ENCODE measurements at regions not wholly inside any gene's neighbourhood (a gene's known extent, or its start where the extent isn't known, plus 50 kb on each side); places are given as distances from the start of the nearest gene placed in this dataset.
"Not testable (repeated sequence)": the region's sequence is repeated elsewhere in the genome, so short reads cannot be mapped to it uniquely, and the experiment has no call there.

DNA sequence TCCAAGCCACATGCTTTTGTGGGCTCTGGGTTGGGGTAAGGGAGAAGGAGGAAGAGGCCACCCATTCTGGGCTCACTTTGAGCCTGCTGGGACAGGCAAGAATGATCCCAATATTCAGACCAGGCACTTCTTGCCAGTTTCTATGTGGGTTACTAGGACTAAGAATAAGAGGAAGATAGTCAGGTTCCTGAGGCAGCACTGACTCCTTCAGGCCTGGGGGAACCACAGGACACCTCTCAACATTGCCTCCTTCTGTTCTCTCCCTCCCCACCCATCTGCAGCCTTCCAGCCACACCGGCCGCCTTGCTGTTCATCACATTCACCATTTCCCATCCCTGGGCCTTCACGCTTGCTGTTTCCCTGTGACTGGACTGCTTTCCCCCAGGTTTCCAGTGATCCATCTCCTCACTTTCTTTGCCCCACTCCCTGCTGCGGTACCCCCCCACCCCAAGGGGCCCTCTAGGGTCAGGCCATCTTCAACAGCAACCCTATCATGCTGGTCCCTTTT is 69.2 kb upstream of the SIRPA start:
- DNase-seq (ENCODE audit: low read depth): no peak

DNA sequence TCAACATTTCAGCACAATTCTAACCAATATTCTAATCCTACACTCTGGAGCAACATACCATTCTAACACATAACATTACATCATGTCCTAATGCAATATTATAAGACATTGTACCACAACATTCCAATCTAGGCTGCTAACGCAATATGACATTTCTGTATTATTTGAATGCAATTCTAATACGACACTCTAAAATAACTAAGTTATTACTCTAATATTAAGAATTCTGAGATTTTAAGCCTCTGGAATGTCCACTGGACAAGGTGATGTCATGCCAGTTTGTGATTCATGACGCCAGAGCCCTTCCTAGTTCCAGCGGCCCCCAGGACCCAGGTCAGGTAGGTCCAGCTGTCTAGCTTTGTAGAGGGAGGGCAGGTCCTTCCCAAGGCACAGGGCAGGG is 69.7 kb upstream of the SIRPA start:
- no peak for DNase-seq (ENCODE audit: low read depth)

DNA sequence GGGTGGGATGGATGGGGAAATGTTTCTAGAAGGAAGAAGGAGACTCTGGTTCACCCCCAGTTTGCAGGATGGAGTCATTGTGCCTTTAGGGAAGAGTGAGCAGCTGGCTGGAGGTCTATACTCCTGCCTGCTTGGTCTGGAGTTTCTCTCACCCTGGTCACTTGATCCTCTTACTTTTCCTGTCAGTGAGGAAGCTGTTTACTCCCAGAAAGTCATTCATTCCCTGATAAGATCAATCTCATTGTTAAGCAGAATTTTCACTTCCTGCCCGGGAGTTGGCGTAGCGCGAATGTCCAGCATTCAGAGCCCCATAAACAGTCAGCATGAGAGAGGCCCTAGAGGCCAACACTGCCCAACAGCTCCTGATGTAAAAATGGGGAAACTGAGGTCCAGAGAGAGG is 70.4 kb upstream of the SIRPA start:
- no peak for DNase-seq (ENCODE audit: low read depth)

DNA sequence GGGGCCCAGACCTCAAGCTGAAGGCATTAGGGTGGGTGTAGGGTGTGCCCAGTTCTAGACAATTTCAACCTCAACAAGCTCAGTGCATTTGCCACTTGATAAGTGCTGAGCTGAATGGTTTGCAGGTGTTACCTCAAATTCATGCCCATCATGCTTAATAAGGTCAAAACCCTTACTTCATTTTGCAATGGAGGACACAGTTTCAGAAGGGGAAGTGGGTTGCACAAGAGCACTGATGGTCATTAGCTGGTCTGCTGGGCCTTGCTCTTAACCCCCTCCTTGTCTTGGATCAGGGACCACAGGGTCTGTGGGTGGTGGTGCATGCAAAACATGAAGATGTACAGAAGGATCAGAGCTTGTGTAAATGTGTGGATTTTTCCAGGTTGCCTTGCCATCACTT is 71.0 kb upstream of the SIRPA start:
- no peak for DNase-seq (ENCODE audit: low read depth)

DNA sequence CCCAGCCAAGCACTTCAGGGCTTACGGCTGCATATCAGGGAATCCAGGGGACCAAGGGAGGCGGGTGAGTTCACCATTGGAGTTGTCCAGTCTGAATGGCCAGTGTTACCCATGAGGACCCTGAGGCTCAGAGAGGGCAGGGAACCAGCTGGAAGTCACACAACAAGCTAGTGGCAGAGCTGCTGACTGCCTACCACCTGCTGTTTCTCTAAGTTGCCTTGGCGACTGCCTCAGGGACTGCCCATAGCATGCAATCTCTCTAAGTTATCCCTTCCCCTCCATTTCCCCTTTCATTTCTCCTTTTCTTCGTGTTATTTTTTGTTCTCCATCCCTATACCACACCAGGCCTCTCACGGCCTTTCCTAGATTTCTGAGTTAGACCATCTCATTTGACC is 71.8 kb upstream of the SIRPA start:
- DNase-seq (ENCODE audit: low read depth): no peak

DNA sequence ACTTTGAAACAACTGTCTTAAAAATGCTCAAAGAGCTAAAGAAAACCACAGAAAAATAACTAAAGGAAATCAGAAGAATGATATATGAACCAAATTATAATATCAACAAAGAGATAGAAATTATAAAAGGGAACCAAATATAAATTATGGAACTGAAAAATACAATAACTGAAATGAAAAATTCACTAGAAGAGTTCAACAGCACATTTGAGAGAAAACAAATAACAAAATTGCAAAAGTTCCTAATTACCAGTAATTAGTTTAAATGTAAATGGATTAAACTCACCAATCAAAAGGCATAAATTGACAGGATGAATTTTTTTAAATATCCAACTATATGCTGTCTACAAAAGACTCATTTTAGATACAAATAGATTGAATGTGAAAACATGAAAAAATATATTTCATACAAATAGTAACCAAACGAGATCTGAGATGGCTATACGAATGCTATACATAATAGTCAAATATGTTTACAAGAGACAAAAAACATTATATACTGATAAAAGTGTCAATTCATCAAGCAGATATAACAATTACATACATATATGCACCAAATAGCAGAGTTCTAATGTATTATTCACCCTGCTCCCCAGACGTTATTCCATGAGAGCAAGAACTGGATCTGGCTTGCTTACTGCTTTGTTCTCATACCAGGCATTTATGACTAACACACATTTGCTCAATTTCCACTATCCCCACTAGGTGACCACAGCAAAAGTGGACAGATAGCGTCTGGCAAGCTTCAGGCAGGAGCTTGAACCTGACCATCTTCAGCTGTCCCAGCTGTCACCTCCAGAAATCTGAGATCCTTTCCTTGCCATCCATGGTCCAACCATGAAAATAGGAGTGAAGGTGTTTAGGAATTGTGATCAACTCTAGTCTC is 72.4 kb upstream of the SIRPA start:
- DNase-seq (ENCODE audit: low read depth): no peak

DNA sequence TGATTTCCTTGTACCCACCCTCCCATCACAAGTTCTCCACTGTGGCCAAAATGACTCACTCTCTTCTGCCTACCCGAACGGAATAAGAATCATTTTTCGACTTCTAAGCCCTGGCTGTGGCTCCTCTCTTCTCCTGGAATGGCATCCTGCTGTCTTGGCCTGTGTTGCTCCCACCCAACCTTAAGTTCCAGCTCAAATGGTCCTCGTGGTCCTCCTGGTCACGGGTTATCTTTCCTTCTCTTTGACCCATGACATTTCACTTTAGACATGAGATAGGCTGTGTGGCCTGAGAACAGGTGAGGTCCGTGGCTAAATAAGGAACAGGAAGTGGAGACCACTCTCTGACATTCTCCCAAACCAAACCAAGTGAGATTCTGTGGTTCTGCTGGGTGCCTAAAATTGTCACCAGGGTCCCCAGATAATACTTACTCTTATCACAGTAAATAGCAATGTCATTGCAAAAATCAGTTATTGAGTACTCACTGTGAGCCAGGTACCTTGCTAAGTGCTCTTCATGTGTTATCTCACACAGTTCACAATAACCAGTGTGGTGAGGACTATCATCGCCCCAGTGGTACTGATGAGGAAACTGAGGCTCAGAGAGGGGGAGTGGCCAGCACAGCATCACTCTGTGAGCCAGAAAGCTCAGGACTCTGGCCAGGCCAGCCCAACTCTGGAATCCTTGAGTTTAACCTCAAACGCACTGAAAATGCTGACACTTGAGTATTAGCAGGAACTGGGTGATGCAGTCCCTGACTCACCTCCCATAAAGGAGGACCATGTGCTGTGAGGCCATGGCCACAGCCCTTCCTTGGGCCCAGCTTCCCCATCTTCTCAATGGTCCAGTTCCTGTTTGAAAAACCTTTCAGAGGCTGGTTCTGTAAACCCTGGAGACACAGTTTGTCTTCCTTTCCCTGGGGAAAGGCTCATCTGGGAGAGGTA is 74.8 kb upstream of the SIRPA start:
- DNase-seq (ENCODE audit: low read depth): no peak

DNA sequence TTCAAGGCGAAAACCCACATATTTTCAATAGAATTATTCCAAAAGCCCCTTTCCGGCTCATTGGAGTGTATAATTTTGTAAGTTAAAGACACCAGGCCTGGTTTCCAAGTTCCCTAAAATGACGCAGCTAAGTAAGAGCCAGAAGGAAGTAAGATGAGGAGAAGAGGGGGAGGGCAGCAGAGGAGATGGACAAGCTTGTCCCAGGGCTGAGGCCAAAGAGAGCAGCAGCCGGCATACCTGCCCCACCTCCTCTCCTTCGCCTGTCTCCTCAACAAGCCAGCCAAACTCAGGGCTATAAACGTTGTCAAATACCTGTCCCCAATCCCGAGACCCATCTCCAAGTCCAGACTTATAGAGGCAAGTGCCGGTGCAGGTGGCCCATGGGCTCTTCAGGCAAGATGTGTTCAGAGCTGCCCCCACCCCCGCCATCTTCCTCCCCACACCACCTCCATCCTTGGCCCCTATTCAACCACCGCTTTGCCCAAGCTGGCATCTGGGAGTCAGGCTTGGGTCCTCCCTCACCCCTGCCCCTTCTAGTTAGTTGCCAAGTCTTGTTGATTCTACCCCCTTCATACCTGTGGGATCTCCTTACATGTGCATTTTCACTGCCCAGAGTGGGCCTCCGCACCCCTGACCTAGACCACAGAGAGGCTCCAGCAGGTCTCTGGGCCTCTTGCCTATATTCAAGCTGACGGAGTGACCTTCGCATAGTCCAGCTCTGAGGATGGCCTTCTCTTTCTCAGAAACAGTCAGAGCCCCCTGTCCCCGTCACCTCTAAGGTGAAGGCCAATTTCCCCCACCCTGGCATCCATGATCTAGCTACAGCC is 75.7 kb upstream of the SIRPA start:
- DNase-seq (ENCODE audit: low read depth): no peak

DNA sequence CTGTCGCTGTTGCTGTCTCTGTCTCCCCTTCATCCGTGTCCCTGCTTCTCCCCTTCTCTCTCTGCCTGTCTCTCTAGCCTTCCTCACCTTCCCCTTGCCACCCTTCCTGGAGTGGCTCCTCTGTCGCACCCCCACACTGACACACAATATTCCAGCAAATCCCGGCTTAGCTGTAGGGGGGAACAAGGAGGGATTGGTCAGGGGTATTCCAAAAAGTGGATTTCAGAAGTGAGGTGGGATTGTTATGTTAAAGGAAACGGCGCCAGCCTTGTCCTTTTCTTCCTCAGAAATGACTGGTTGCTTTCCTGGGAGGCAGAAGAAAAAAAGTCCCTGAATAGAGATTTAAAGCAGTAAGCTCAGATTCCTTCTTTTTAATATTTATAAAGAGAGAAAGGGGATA is 76.3 kb upstream of the SIRPA start:
- no peak for DNase-seq (ENCODE audit: low read depth)

DNA sequence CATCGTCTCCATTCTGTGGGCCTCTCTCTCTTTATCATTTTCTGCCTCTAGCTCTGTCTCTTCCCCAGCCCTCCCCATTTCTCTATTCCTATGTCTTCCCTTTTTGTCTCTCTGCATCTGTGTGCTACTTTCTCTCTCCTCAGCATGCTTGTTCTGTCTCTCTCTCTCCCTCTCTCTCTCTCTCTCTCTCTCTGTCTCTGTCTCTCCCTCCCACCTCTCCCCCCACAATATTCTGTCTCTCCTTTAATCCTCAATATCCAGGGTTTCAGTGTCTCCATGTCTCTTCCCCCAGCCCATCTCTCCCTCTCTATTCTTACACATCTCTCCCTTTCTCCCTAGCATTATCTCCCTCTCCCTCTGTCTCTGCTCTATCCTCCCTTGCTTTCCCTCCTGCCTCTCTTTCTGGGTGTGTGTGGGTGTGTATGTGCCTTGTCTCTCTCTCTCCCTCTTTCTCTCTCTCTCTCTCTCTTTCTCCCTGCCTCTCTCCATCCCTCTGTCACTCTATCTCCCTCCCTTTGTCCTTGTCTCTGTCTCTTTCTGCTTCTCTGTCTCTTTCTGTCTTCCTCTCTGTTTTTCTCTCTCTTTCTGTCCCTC is 76.9 kb upstream of the SIRPA start:
- no peak for DNase-seq (ENCODE audit: low read depth)

DNA sequence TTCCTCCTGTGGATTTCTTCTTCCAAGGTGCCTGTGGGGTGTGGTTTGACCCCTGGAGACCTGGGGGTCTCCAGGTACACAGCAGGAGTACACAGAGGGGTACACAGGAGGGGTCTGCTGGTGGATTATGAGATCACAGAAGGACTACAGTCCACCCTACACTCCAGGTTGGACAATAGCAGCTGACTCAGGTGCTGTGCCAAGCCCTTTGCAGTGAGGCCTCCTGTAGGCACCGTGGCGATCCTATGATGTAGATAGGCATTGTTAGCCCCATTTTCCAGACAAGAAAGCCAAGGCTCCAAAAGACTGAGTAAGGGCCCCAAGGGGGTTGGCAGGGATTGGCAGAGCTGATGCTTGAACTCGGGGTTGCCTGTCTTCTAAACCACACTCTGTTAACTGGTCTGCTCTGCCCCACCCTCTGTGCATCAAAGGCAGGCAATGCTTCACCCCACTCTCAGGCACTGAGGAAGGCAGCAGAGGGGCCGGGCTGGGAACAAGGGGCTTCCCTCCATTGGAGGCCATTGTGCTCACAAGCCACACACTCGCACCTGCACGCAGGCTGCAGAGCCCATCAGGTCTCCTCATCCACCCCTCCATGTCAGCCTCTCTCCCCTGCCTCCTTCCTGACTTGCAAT is 77.5 kb upstream of the SIRPA start:
- DNase-seq (ENCODE audit: low read depth): no peak

DNA sequence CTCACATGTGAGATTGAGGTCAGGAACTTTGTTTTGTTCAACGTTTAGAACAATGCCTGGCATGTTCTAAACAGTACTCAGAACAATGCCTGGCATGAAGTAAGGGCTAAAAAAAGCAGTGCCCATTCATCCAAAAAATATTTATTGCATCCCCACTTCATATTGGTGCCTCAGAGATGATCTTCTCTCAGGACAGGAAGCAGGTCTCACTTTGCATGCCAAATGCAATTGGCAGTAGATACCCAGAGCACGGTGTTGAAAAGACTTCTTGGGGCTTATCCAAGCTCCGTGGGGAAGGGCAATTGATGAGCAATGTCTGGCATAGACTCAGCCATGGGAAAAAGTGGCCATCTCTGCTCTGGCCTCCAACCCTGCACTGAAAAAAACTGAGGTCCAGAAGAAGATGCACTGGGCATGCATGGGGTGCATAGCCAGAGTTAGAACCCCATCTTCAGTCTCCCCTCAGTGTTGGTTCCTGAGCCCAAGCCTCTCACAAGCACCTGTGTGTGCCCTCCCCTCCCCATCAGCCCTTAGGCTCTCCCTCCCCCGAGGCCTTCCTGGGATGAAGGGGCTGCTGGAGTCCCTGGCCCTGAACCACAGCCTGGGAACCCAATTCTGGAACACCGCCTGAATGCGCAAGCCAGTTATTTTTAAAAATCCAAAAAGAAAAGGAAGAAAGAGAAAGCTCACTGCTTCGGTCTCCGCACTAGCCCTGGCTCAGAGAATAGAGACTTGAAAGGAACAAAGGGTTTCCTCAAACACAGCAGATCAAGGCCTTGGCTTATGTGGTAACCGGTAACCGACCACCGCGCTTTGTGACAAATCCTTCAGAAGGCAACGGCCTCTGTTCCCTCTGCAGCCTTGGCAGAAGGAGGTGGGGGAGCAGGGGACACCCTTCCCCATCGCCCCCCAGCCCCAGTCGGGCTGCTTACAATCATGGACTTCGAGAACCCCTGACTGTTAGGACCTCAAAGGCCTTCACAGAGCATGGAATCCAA is 78.5 kb upstream of the SIRPA start:
- DNase-seq (ENCODE audit: low read depth): no peak

DNA sequence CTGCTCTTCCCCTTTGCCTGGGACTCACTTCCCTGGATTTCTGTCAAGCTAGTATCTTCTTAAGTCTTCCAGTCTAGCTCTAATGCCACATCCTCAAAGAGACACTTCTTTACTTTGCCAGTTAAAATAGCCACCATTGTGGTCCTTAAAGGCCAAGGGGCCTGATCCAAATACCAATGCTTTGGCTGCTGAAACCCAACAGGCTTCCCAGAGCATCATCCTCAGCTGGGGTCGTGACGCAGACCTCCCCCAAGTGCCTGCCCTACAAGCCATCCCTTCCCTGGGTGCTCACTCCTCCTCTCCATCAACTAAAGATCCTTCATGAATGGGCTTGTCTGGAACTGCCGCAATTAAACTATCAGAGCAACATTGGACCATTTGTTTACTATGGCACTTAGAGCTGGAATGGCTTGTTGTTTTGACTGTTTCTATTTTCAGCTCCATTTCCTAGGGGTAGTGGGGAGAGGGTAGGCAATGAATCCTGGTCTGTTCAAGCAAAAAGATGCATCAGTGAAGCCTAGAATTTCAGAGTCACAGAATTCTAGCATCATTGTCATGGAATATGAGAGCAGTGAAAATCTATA is 79.6 kb upstream of the SIRPA start:
- DNase-seq (ENCODE audit: low read depth): no peak

DNA sequence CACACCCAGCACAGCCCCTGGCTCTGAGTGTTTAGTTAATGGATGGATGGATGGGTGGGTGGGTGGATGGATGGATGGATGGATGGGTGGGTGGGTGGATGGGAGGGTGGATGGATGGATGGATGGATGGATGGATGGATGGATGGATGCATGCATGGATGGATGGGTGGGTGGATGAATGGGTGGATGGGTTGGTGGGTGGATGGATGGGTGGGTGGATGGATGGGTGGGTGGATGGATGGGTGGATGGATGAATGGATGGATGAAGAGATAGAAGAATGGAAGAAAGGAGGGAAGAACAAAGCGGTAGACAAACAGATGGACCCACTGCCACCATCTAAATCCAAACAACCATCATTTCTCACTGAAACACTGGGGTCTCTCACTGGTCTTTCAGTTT is 80.3 kb upstream of the SIRPA start:
- not testable (repeated sequence) for DNase-seq (ENCODE audit: low read depth)

DNA sequence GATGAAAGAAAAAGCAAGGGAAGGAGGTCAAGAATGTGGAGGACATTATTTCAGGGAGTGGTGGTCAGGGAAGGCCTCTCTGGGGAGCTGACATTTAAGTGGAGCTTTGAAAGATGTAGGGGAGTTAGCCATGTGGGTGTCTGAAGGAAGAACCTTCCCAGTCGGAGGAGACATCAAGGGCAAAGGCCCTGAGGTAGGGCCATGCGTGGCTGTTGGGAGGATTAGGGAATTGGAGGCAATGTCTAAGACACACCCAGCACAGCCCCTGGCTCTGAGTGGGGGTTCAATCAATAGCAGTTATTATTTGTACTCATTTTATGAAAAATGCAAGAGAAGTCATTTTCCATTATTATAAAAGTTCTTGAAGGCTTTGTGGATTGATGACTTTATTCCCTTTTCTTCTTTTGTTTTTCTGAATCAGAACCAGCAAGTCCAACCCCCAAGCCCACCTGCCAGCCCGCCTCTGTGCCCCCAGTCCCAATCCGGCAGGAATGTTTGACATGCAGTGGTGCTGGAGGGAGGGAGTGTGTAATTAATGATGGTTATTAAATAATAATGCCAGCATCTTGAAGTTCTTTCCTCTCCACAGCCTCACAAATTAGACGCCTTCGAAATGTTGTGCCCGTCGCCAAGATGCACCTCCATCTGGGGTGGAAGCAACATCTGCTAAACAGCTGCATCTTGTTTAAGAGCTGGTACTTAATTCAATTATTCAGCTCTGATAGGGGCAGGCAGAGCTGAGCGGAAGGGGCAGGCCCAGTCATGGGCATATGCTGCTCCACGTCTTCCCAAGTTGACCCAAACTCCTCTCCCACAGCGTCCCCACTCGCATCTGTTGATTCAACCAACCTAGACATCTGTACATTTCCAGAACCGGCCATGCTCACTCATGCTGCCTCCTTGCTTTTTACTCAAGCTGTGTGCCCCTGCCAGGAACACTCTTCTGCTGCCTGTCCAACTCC is 81.3 kb upstream of the SIRPA start:
- DNase-seq (ENCODE audit: low read depth): no peak

DNA sequence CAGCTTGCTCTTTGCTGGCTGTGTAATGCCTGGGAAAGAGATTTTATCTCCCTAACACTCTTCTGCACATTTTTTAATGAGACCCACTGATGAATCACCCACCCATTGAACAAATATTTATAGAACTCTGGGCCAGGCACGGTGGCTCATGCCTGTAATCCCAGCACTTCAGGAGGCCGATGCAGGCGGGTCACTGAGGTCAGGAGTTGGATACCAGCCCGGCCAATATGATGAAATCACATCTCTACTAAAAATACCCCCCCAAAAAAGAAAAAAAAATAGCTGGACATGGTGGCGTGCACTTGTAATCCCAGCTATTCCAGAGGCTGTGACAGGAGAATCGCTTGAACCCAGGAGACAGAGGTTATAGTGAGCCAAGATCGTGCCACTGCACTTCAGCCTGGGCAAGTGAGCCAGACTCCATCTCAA is 82.1 kb upstream of the SIRPA start:
- DNase-seq (ENCODE audit: low read depth): no peak

DNA sequence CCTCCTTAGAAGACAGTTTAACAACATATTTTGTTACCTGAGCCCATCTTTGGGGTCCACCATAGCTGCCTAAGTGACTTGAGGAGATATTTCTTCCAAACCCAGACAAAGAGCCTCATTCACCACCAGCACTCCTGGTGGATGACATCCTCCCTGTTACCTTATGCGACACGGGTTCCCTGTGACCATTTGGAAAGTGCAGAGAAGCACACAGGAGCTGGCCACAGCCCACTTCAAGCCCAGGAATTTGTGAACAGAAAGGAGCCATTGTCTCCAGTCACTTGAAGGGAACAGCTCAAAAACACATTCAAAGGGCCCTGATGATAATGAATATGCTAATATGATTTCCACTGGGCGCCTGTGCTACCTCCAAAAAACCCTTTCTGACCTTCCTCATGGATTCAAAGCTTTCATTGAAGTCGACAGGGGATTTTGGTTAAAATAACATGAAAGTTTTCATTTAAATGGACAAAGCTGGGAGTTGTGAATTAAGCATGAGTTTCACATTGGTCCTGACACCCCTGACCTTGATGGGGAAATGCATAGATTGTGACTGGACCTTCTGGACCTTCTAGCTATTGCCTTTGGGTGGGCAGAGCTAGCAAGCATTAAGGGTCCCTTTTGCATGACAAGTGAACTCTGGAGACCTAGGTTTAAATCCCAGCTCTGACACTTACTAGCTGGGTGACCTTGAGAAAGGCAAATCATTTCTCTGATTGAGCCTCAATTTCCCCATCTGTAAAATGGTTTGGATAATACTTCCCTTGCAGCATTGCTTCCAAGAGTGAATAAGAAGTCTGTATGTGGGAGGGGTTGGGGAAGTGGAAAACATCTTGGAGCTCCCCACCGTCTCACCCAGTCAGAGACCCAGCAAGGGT is 83.3 kb upstream of the SIRPA start:
- DNase-seq (ENCODE audit: low read depth): no peak
